SK-N-SH treated with all-trans-retinoic acid at 6 μM for 48 hours (cell line): ENCODE measurements at regions not wholly inside any gene's neighbourhood (a gene's known extent, or its start where the extent isn't known, plus 50 kb on each side); places are given as distances from the start of the nearest gene placed in this dataset.

Experiments used
- ATAC-seq: fragments of 200-7000 bp; cut with Tn5 transposase; 3 replicates; pipeline ENCODE4 v1.9.1; 2020; ENCODE audit warnings: mild to moderate bottlenecking, moderate library complexity
- ARNTL ChIP-seq: fragments of 450-650 bp; formaldehyde crosslinking; IDR thresholded peaks from 2 replicates; pipeline ENCODE4 v1.5.0; 2020; ENCODE audit warnings: low read depth, mild to moderate bottlenecking, moderate library complexity, borderline replicate concordance
- BACH2 ChIP-seq: fragments of 250-450 bp; sonication (Bioruptor Pico); IDR thresholded peaks from 2 replicates; pipeline ENCODE4 v1.9.0; 2021; ENCODE audit warnings: mild to moderate bottlenecking, borderline replicate concordance
- CSDC2 ChIP-seq: fragments of 250-450 bp; sonication (Bioruptor Pico); IDR thresholded peaks from 2 replicates; pipeline ENCODE4 v1.5.0; 2020; ENCODE audit warnings: mild to moderate bottlenecking, moderate library complexity
- CSRNP3 ChIP-seq: fragments of 250-450 bp; sonication (Bioruptor Pico); IDR thresholded peaks from 2 replicates; pipeline ENCODE4 v1.5.1; 2021; ENCODE audit warnings: mild to moderate bottlenecking, moderate library complexity
- ESRRG ChIP-seq: fragments of 250-450 bp; sonication (Bioruptor Pico); IDR thresholded peaks from 2 replicates; pipeline ENCODE4 v1.6.1; 2021; ENCODE audit warnings: mild to moderate bottlenecking
- GLIS3 ChIP-seq: fragments of 250-450 bp; sonication (Bioruptor Pico); IDR thresholded peaks from 2 replicates; pipeline ENCODE4 v1.5.0; 2020; ENCODE audit warnings: mild to moderate bottlenecking, moderate library complexity
- ISL1 ChIP-seq: fragments of 250-450 bp; sonication (Bioruptor Pico); IDR thresholded peaks from 2 replicates; pipeline ENCODE4 v2.1.2; 2022; ENCODE audit warnings: mild to moderate bottlenecking, moderate library complexity
- OSR1 ChIP-seq: fragments of 250-450 bp; sonication (Bioruptor Pico); IDR thresholded peaks from 2 replicates; pipeline ENCODE4 v1.8.0; 2022; ENCODE audit warnings: moderate library complexity, mild to moderate bottlenecking, inconsistent platforms
- PPARA ChIP-seq: fragments of 250-450 bp; sonication (Bioruptor Pico); IDR thresholded peaks from 2 replicates; pipeline ENCODE4 v1.5.0; 2020; ENCODE audit warnings: mild to moderate bottlenecking, borderline replicate concordance
- SNAI2 ChIP-seq: fragments of 250-450 bp; sonication (Bioruptor Pico); IDR thresholded peaks from 2 replicates; pipeline ENCODE4 v1.5.0; 2020; ENCODE audit warnings: mild to moderate bottlenecking, moderate library complexity
- TCF4 ChIP-seq: fragments of 250-450 bp; sonication (Bioruptor Pico); IDR thresholded peaks from 2 replicates; pipeline ENCODE4 v1.8.0; 2021; ENCODE audit warnings: mild to moderate bottlenecking, moderate library complexity, borderline replicate concordance
- TOX ChIP-seq: fragments of 250-450 bp; sonication (Bioruptor Pico); IDR thresholded peaks from 2 replicates; pipeline ENCODE4 v1.8.0; 2021; ENCODE audit warnings: mild to moderate bottlenecking, moderate library complexity, borderline replicate concordance
- ZC3H10 ChIP-seq: fragments of 250-450 bp; sonication (Bioruptor Pico); IDR thresholded peaks from 2 replicates; pipeline ENCODE4 v1.5.1; 2021; ENCODE audit warnings: mild to moderate bottlenecking, moderate library complexity
- ZFP3 ChIP-seq: fragments of 250-450 bp; sonication (Bioruptor Pico); IDR thresholded peaks from 2 replicates; pipeline ENCODE4 v1.5.0; 2020; ENCODE audit warnings: mild to moderate bottlenecking, moderate library complexity
- ZFP30 ChIP-seq: fragments of 450-650 bp; formaldehyde crosslinking; IDR thresholded peaks from 2 replicates; pipeline ENCODE4 v1.5.0; 2022; ENCODE audit warnings: mild to moderate bottlenecking, moderate library complexity
- ZNF565 ChIP-seq: fragments of 450-650 bp; formaldehyde crosslinking; conservative IDR thresholded peaks from 2 replicates; pipeline ENCODE4 v1.5.0; 2020; ENCODE audit warnings: low read depth, mild to moderate bottlenecking, moderate library complexity
- ZNF70 ChIP-seq: fragments of 450-650 bp; formaldehyde crosslinking; IDR thresholded peaks from 2 replicates; pipeline ENCODE4 v1.5.0; 2020; ENCODE audit warnings: mild to moderate bottlenecking, moderate library complexity
- ZNF8 ChIP-seq: fragments of 450-650 bp; formaldehyde crosslinking; IDR thresholded peaks from 2 replicates; pipeline ENCODE4 v1.5.0; 2020; ENCODE audit warnings: mild to moderate bottlenecking, moderate library complexity
- TF ChIP-seq, protein P1 (sequence below): fragments of 250-450 bp; sonication (Bioruptor Pico); IDR thresholded peaks from 2 replicates; pipeline ENCODE4 v1.5.0; 2020; ENCODE audit warnings: mild to moderate bottlenecking, moderate library complexity
- TF ChIP-seq, protein P2 (sequence below): fragments of 250-450 bp; sonication (Bioruptor Pico); IDR thresholded peaks from 2 replicates; pipeline ENCODE4 v1.5.1; 2020; ENCODE audit warnings: low read depth, mild to moderate bottlenecking, moderate library complexity

GRCh38 chr12:126960709-126961108, 1306.3 kb upstream of the TMEM132C start (continued):
- TF ChIP-seq CSRNP3 (CRISPR knock-in tag) (no peak), TCF4 (CRISPR knock-in tag) (no peak), BACH2 (CRISPR knock-in tag) (no peak), CSDC2 (CRISPR knock-in tag) (no peak), ZNF8 (CRISPR knock-in tag) (no peak), GLIS3 (CRISPR knock-in tag) (no peak)

GRCh38 chr12:126963825-126964224, 1303.1 kb upstream of the TMEM132C start:
- ATAC-seq: no peak
- TF ChIP-seq BACH2 (CRISPR knock-in tag) (no peak), ZNF70 (CRISPR knock-in tag) (no peak), ZC3H10 (no peak), ZNF565 (no peak), ZFP30 (CRISPR knock-in tag) (no peak), SNAI2 (CRISPR knock-in tag) (no peak), CSDC2 (CRISPR knock-in tag) (no peak), CSRNP3 (CRISPR knock-in tag) (no peak), TCF4 (CRISPR knock-in tag) (no peak), ESRRG (no peak), OSR1 (no peak), TOX (no peak), ZFP3 (CRISPR knock-in tag) (no peak), ARNTL (CRISPR knock-in tag) (no peak), PPARA (CRISPR knock-in tag) (no peak), ZNF8 (CRISPR knock-in tag) (no peak), ISL1 (no peak), GLIS3 (CRISPR knock-in tag) (no peak)
- TF ChIP-seq, protein P1, sequence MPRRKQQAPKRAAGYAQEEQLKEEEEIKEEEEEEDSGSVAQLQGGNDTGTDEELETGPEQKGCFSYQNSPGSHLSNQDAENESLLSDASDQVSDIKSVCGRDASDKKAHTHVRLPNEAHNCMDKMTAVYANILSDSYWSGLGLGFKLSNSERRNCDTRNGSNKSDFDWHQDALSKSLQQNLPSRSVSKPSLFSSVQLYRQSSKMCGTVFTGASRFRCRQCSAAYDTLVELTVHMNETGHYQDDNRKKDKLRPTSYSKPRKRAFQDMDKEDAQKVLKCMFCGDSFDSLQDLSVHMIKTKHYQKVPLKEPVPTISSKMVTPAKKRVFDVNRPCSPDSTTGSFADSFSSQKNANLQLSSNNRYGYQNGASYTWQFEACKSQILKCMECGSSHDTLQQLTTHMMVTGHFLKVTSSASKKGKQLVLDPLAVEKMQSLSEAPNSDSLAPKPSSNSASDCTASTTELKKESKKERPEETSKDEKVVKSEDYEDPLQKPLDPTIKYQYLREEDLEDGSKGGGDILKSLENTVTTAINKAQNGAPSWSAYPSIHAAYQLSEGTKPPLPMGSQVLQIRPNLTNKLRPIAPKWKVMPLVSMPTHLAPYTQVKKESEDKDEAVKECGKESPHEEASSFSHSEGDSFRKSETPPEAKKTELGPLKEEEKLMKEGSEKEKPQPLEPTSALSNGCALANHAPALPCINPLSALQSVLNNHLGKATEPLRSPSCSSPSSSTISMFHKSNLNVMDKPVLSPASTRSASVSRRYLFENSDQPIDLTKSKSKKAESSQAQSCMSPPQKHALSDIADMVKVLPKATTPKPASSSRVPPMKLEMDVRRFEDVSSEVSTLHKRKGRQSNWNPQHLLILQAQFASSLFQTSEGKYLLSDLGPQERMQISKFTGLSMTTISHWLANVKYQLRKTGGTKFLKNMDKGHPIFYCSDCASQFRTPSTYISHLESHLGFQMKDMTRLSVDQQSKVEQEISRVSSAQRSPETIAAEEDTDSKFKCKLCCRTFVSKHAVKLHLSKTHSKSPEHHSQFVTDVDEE: no peak
- TF ChIP-seq, protein P2, sequence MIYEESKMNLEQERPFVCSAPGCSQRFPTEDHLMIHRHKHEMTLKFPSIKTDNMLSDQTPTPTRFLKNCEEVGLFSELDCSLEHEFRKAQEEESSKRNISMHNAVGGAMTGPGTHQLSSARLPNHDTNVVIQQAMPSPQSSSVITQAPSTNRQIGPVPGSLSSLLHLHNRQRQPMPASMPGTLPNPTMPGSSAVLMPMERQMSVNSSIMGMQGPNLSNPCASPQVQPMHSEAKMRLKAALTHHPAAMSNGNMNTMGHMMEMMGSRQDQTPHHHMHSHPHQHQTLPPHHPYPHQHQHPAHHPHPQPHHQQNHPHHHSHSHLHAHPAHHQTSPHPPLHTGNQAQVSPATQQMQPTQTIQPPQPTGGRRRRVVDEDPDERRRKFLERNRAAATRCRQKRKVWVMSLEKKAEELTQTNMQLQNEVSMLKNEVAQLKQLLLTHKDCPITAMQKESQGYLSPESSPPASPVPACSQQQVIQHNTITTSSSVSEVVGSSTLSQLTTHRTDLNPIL (CRISPR knock-in tag): no peak

DNA sequence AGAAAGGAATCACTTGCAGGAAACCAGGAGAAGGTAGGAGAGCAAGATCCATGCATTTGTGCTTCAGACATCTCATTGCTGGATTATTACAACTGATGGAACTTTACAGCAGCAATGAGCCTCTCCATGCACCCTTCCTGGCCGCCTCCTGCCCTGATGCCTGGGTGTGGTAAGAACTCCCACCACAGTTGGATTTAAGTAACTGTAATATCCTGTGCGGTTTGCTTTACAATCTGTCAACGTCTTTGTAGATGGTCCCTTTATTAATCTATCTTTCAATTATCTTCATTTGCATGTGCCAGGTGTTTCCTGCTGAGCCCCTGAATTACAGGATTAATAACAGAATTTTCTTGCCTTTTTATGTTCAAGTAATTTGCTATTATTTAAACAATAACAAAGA, 1300.5 kb upstream of the TMEM132C start:
- no peak for ATAC-seq
- TF ChIP-seq TOX: no peak
- TF ChIP-seq ZC3H10: no peak
- TF ChIP-seq, protein P1: no peak
- TF ChIP-seq PPARA (CRISPR knock-in tag): no peak
- no peak for TF ChIP-seq BACH2 (CRISPR knock-in tag)
- TF ChIP-seq ISL1: no peak
- TF ChIP-seq ZNF565: no peak
- TF ChIP-seq OSR1: no peak
- TF ChIP-seq ZFP30 (CRISPR knock-in tag): no peak
- TF ChIP-seq ESRRG: no peak
- no peak for TF ChIP-seq TCF4 (CRISPR knock-in tag)
- TF ChIP-seq CSDC2 (CRISPR knock-in tag): no peak
